SK-N-SH treated with all-trans-retinoic acid at 6 μM for 48 hours (cell line): ENCODE measurements at regions not wholly inside any gene's neighbourhood (a gene's known extent, or its start where the extent isn't known, plus 50 kb on each side); places are given as distances from the start of the nearest gene placed in this dataset.

Experiments used
- ATAC-seq: fragments of 200-7000 bp; cut with Tn5 transposase; 3 replicates; pipeline ENCODE4 v1.9.1; 2020; ENCODE audit warnings: mild to moderate bottlenecking, moderate library complexity
- ARNTL ChIP-seq: fragments of 450-650 bp; formaldehyde crosslinking; IDR thresholded peaks from 2 replicates; pipeline ENCODE4 v1.5.0; 2020; ENCODE audit warnings: low read depth, mild to moderate bottlenecking, moderate library complexity, borderline replicate concordance
- BACH2 ChIP-seq: fragments of 250-450 bp; sonication (Bioruptor Pico); IDR thresholded peaks from 2 replicates; pipeline ENCODE4 v1.9.0; 2021; ENCODE audit warnings: mild to moderate bottlenecking, borderline replicate concordance
- CSDC2 ChIP-seq: fragments of 250-450 bp; sonication (Bioruptor Pico); IDR thresholded peaks from 2 replicates; pipeline ENCODE4 v1.5.0; 2020; ENCODE audit warnings: mild to moderate bottlenecking, moderate library complexity
- ESRRG ChIP-seq: fragments of 250-450 bp; sonication (Bioruptor Pico); IDR thresholded peaks from 2 replicates; pipeline ENCODE4 v1.6.1; 2021; ENCODE audit warnings: mild to moderate bottlenecking
- GLIS3 ChIP-seq: fragments of 250-450 bp; sonication (Bioruptor Pico); IDR thresholded peaks from 2 replicates; pipeline ENCODE4 v1.5.0; 2020; ENCODE audit warnings: mild to moderate bottlenecking, moderate library complexity
- ISL1 ChIP-seq: fragments of 250-450 bp; sonication (Bioruptor Pico); IDR thresholded peaks from 2 replicates; pipeline ENCODE4 v2.1.2; 2022; ENCODE audit warnings: mild to moderate bottlenecking, moderate library complexity
- OSR1 ChIP-seq: fragments of 250-450 bp; sonication (Bioruptor Pico); IDR thresholded peaks from 2 replicates; pipeline ENCODE4 v1.8.0; 2022; ENCODE audit warnings: moderate library complexity, mild to moderate bottlenecking, inconsistent platforms
- PPARA ChIP-seq: fragments of 250-450 bp; sonication (Bioruptor Pico); IDR thresholded peaks from 2 replicates; pipeline ENCODE4 v1.5.0; 2020; ENCODE audit warnings: mild to moderate bottlenecking, borderline replicate concordance
- RARB ChIP-seq: fragments of 250-450 bp; sonication (Bioruptor Pico); IDR thresholded peaks from 2 replicates; pipeline ENCODE4 v1.8.0; 2021; ENCODE audit warnings: mild to moderate bottlenecking, moderate library complexity
- SNAI2 ChIP-seq: fragments of 250-450 bp; sonication (Bioruptor Pico); IDR thresholded peaks from 2 replicates; pipeline ENCODE4 v1.5.0; 2020; ENCODE audit warnings: mild to moderate bottlenecking, moderate library complexity
- TCF4 ChIP-seq: fragments of 250-450 bp; sonication (Bioruptor Pico); IDR thresholded peaks from 2 replicates; pipeline ENCODE4 v1.8.0; 2021; ENCODE audit warnings: mild to moderate bottlenecking, moderate library complexity, borderline replicate concordance
- TOX ChIP-seq: fragments of 250-450 bp; sonication (Bioruptor Pico); IDR thresholded peaks from 2 replicates; pipeline ENCODE4 v1.8.0; 2021; ENCODE audit warnings: mild to moderate bottlenecking, moderate library complexity, borderline replicate concordance
- ZC3H10 ChIP-seq: fragments of 250-450 bp; sonication (Bioruptor Pico); IDR thresholded peaks from 2 replicates; pipeline ENCODE4 v1.5.1; 2021; ENCODE audit warnings: mild to moderate bottlenecking, moderate library complexity
- ZFP3 ChIP-seq: fragments of 250-450 bp; sonication (Bioruptor Pico); IDR thresholded peaks from 2 replicates; pipeline ENCODE4 v1.5.0; 2020; ENCODE audit warnings: mild to moderate bottlenecking, moderate library complexity
- ZFP30 ChIP-seq: fragments of 450-650 bp; formaldehyde crosslinking; IDR thresholded peaks from 2 replicates; pipeline ENCODE4 v1.5.0; 2022; ENCODE audit warnings: mild to moderate bottlenecking, moderate library complexity
- ZNF565 ChIP-seq: fragments of 450-650 bp; formaldehyde crosslinking; conservative IDR thresholded peaks from 2 replicates; pipeline ENCODE4 v1.5.0; 2020; ENCODE audit warnings: low read depth, mild to moderate bottlenecking, moderate library complexity
- ZNF70 ChIP-seq: fragments of 450-650 bp; formaldehyde crosslinking; IDR thresholded peaks from 2 replicates; pipeline ENCODE4 v1.5.0; 2020; ENCODE audit warnings: mild to moderate bottlenecking, moderate library complexity
- ZNF8 ChIP-seq: fragments of 450-650 bp; formaldehyde crosslinking; IDR thresholded peaks from 2 replicates; pipeline ENCODE4 v1.5.0; 2020; ENCODE audit warnings: mild to moderate bottlenecking, moderate library complexity
- TF ChIP-seq, protein P1 (sequence below): fragments of 250-450 bp; sonication (Bioruptor Pico); IDR thresholded peaks from 2 replicates; pipeline ENCODE4 v1.5.1; 2021; ENCODE audit warnings: mild to moderate bottlenecking, moderate library complexity
- TF ChIP-seq, protein P2 (sequence below): fragments of 250-450 bp; sonication (Bioruptor Pico); IDR thresholded peaks from 2 replicates; pipeline ENCODE4 v1.8.0; 2020; ENCODE audit warnings: mild to moderate bottlenecking, moderate library complexity, borderline replicate concordance
- TF ChIP-seq, protein P3 (sequence below): fragments of 250-450 bp; sonication (Bioruptor Pico); IDR thresholded peaks from 2 replicates; pipeline ENCODE4 v1.8.0; 2021; ENCODE audit warnings: low read depth, mild to moderate bottlenecking, moderate library complexity, borderline replicate concordance
- TF ChIP-seq, protein P4 (sequence below): fragments of 250-450 bp; sonication (Bioruptor Pico); IDR thresholded peaks from 2 replicates; pipeline ENCODE4 v1.5.1; 2020; ENCODE audit warnings: low read depth, mild to moderate bottlenecking, moderate library complexity
- TF ChIP-seq, protein P5 (sequence below): fragments of 250-450 bp; sonication (Bioruptor Pico); IDR thresholded peaks from 2 replicates; pipeline ENCODE4 v1.5.0; 2020; ENCODE audit warnings: mild to moderate bottlenecking, moderate library complexity

DNA sequence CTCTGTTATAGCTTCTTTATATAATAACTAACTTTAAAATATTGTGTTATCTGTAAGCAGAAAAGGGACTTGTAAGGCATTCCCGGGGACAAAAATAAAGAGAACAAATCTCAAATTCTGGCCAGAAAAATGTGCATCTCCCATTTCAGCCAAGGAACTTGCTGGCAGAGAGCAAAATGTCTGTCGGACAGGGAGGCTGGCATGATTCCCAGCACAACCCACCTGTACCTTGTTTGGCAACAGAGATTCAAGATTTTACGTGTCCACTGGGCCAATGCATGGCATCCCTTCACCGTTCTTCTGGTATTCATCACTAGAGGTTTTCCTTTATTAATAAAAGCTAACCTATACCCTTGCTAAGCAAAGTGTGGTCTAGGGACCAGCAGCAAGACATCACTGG lies 566.6 kb downstream of the PSAT1 start:
- no peak for ATAC-seq

DNA sequence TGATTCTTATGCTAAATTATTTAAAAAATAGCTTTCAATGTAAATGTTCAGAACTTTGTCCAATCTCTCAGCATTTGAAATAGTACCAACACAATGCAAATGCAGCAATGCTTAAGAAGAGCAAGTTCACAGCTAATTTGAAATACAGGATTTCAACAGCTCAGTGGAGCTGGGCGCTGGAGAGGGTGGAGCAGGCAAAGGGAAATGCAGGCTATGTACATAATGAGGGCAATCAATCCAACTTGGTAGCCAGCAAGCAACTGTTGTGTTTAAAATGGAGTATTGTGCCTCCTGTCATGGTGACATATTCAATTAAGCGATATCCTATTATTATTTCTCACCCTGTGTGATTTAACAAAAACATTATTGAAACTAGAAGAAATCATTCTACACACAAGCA lies 568.8 kb downstream of the PSAT1 start:
- peak; percentile 25; the same call in 2 of the 3 replicates for ATAC-seq
- TF ChIP-seq, protein P1, sequence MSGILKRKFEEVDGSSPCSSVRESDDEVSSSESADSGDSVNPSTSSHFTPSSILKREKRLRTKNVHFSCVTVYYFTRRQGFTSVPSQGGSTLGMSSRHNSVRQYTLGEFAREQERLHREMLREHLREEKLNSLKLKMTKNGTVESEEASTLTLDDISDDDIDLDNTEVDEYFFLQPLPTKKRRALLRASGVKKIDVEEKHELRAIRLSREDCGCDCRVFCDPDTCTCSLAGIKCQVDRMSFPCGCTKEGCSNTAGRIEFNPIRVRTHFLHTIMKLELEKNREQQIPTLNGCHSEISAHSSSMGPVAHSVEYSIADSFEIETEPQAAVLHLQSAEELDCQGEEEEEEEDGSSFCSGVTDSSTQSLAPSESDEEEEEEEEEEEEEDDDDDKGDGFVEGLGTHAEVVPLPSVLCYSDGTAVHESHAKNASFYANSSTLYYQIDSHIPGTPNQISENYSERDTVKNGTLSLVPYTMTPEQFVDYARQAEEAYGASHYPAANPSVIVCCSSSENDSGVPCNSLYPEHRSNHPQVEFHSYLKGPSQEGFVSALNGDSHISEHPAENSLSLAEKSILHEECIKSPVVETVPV, result no peak
- TF ChIP-seq ISL1 (CRISPR knock-in tag) (no peak), ESRRG (no peak), CSDC2 (CRISPR knock-in tag) (no peak)

More for the DNA sequence above, 566.6 kb downstream of the PSAT1 start:
- no peak for TF ChIP-seq SNAI2
- TF ChIP-seq BACH2 (CRISPR knock-in tag), result no peak
- TF ChIP-seq ARNTL (CRISPR knock-in tag), result no peak
- TF ChIP-seq ESRRG, result no peak
- no peak for TF ChIP-seq GLIS3 (CRISPR knock-in tag)
- no peak for TF ChIP-seq CSDC2 (CRISPR knock-in tag)

DNA sequence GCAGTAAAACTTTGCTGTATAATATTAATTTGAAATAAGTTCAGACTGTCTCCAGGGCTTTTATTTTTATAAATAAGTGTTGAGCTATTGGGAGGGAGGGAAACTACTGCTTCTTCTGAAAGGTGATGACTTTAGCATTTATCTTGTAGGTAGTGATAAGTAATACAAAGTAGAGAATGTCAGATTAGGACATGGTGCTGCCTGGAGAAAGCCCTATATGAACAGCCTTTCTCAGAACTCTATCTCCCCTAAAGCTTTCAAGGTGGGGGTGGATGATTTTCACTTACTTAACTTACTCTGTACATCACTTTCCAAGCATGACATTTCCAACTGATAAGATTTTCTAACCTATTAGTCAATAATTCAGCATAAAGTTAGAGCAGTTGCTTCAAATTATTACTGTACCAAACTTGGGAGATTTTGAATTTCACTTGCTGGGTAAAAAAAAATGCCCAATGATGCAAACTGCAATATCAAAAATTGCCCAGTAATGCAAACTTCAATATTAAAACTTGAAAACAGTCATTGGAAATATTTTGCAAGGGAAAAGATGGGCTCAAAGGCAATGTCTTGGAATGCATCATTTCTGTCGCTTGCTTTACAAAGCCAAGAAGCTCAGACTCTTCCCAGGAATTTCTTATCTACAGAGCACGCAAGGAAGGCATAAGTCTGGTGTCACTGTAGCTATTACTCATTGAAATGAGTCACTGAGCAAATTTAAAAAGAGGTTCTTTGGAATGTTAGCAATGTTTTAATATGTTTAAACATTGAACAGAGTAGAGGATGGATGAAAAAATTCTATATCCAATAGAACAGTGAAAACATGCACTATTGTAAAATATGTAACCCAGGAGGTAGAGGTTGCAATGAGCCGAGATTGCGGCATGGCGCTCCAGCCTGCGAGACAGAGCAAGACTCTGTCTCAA lies 569.5 kb downstream of the PSAT1 start:
- TF ChIP-seq CSDC2 (CRISPR knock-in tag) (peak; percentile 88; the same call in 1 of the 2 replicates), ZFP3 (CRISPR knock-in tag) (no peak), RARB (CRISPR knock-in tag) (no peak), GLIS3 (CRISPR knock-in tag) (no peak), ZNF565 (CRISPR knock-in tag) (no peak), ISL1 (CRISPR knock-in tag) (peak; percentile 97), TOX (CRISPR knock-in tag) (0 out of 2 replicates have a peak, but pooled peaks have one; percentile 34), BACH2 (CRISPR knock-in tag) (no peak), SNAI2 (no peak), ZNF70 (CRISPR knock-in tag) (no peak), OSR1 (CRISPR knock-in tag) (no peak), ZC3H10 (peak; percentile 75; the same call in 1 of the 2 replicates), ZNF8 (CRISPR knock-in tag) (no peak), ESRRG (peak; percentile 75; the same call in 1 of the 2 replicates), TCF4 (CRISPR knock-in tag) (no peak), ZFP30 (CRISPR knock-in tag) (no peak), PPARA (no peak), ARNTL (CRISPR knock-in tag) (no peak)
- TF ChIP-seq, protein P1, result peak; percentile 22; the same call in 1 of the 2 replicates
- TF ChIP-seq, protein P2, sequence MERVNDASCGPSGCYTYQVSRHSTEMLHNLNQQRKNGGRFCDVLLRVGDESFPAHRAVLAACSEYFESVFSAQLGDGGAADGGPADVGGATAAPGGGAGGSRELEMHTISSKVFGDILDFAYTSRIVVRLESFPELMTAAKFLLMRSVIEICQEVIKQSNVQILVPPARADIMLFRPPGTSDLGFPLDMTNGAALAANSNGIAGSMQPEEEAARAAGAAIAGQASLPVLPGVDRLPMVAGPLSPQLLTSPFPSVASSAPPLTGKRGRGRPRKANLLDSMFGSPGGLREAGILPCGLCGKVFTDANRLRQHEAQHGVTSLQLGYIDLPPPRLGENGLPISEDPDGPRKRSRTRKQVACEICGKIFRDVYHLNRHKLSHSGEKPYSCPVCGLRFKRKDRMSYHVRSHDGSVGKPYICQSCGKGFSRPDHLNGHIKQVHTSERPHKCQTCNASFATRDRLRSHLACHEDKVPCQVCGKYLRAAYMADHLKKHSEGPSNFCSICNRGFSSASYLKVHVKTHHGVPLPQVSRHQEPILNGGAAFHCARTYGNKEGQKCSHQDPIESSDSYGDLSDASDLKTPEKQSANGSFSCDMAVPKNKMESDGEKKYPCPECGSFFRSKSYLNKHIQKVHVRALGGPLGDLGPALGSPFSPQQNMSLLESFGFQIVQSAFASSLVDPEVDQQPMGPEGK (CRISPR knock-in tag), result no peak
- TF ChIP-seq, protein P3, sequence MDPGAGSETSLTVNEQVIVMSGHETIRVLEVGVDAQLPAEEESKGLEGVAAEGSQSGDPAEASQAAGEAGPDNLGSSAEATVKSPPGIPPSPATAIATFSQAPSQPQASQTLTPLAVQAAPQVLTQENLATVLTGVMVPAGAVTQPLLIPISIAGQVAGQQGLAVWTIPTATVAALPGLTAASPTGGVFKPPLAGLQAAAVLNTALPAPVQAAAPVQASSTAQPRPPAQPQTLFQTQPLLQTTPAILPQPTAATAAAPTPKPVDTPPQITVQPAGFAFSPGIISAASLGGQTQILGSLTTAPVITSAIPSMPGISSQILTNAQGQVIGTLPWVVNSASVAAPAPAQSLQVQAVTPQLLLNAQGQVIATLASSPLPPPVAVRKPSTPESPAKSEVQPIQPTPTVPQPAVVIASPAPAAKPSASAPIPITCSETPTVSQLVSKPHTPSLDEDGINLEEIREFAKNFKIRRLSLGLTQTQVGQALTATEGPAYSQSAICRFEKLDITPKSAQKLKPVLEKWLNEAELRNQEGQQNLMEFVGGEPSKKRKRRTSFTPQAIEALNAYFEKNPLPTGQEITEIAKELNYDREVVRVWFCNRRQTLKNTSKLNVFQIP (CRISPR knock-in tag), result no peak
- TF ChIP-seq, protein P4, sequence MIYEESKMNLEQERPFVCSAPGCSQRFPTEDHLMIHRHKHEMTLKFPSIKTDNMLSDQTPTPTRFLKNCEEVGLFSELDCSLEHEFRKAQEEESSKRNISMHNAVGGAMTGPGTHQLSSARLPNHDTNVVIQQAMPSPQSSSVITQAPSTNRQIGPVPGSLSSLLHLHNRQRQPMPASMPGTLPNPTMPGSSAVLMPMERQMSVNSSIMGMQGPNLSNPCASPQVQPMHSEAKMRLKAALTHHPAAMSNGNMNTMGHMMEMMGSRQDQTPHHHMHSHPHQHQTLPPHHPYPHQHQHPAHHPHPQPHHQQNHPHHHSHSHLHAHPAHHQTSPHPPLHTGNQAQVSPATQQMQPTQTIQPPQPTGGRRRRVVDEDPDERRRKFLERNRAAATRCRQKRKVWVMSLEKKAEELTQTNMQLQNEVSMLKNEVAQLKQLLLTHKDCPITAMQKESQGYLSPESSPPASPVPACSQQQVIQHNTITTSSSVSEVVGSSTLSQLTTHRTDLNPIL (CRISPR knock-in tag), result peak; percentile 83
- TF ChIP-seq, protein P5, sequence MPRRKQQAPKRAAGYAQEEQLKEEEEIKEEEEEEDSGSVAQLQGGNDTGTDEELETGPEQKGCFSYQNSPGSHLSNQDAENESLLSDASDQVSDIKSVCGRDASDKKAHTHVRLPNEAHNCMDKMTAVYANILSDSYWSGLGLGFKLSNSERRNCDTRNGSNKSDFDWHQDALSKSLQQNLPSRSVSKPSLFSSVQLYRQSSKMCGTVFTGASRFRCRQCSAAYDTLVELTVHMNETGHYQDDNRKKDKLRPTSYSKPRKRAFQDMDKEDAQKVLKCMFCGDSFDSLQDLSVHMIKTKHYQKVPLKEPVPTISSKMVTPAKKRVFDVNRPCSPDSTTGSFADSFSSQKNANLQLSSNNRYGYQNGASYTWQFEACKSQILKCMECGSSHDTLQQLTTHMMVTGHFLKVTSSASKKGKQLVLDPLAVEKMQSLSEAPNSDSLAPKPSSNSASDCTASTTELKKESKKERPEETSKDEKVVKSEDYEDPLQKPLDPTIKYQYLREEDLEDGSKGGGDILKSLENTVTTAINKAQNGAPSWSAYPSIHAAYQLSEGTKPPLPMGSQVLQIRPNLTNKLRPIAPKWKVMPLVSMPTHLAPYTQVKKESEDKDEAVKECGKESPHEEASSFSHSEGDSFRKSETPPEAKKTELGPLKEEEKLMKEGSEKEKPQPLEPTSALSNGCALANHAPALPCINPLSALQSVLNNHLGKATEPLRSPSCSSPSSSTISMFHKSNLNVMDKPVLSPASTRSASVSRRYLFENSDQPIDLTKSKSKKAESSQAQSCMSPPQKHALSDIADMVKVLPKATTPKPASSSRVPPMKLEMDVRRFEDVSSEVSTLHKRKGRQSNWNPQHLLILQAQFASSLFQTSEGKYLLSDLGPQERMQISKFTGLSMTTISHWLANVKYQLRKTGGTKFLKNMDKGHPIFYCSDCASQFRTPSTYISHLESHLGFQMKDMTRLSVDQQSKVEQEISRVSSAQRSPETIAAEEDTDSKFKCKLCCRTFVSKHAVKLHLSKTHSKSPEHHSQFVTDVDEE (CRISPR knock-in tag), result no peak
- ATAC-seq, result peak; percentile 89
